SIG-M5 treated with dmso at 0.1 percent for 504 hours (cell line): ENCODE measurements at regions not wholly inside any gene's neighbourhood (a gene's known extent, or its start where the extent isn't known, plus 50 kb on each side); places are given as distances from the start of the nearest gene placed in this dataset.

Source experiments
- DNase-seq: peaks from one replicate; lab custom pipeline; 2025; ENCODE audit not compliant: unreplicated experiment; lab: John Stamatoyannopoulos, UW

DNA sequence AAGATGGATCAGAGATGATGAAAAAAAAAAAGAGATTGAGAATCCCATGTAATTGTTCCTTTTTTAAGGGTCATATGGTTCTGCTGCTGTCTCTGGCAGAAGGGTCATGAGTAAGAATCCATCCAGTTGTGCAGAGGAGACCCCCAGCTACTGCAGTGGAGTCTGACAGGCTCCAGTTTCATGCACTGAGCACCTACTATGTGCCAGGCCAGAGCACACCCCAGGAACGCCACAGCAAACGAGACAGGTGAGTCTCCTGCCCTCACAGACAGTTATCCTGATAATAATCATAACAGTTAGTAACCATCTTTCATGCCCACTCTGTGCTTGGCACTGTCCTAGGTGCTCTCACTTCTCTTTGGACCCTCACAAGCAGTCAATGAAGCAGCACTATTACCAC, 420.0 kb downstream of the MATN1 start:
- DNase-seq = no peak

DNA sequence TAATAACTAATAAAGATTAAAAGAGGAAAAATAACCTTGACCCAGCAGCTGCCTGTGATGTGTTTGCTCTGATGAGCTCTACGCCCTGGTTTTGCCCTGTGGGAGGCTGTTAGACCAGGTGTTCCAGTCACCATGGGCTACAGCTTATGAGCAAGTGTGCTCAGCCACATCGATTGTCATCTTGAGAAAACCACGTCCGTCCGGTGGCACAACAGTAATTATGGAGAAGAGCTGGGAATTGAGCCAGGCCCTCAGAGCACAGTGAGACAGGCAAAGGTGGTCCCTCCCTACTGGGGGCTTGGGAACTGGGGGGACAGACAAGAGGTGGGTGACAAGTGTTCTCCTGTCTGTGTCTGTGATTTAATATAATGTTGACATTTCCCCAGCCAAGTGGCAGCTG, 420.5 kb downstream of the MATN1 start:
- no peak for DNase-seq

DNA sequence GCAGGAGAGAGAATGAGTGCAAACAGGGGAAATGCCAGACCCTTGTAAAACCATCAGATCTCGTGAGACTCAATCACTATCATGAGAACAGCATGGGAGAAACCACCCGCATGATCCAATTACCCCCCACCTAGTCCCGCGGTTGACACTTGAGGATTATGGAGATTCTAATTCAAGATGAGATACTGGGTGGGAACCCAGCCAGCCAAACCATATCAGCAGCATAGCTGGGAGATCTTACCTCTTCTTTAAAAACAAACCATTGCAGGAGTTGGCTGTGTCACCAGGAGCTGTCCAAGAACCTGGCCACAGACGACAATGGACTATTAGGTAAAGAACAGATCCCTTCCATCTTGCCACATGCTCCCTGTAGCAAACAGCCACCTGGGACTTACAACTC, 422.7 kb downstream of the MATN1 start:
- no peak for DNase-seq

DNA sequence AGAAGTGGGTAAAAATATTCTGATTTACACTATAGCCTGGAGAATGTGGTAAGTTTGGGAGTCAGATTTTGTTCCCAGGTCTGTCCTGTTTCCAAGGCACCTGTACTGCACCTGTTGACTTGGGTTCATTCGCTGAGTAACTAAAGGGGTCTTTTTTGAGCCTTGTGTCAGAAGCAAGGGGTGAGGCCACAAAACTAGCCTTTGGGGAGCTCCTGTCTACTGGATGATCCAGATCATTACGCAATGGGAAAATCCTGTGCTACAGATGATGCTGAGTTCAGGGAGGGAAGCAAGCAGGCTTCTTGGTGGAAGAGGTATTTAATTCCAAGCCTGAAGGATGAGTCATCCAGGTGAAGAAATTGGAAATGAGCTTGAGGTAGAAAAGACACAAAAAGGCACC, 424.0 kb downstream of the MATN1 start:
- no peak for DNase-seq

DNA sequence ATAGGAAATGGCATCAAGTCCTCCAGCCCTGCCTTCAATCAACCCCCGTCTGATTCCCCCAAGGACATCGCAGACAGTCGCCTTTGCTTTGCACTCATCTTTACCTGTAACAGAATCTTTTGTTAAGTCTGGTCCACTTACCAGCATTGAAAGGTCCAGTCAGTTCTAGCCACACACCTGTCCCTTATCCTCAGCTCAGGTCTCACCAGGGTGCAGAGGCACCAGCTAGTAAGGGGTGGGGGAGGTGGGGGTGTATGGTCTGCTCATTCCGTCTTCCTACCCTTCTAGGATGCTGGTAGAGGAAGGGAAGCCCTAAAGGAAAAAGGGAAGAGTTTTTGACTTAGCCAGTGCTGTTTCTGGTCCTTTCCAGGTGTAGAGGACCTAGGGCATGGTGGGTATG, 427.7 kb downstream of the MATN1 start:
- no peak for DNase-seq

DNA sequence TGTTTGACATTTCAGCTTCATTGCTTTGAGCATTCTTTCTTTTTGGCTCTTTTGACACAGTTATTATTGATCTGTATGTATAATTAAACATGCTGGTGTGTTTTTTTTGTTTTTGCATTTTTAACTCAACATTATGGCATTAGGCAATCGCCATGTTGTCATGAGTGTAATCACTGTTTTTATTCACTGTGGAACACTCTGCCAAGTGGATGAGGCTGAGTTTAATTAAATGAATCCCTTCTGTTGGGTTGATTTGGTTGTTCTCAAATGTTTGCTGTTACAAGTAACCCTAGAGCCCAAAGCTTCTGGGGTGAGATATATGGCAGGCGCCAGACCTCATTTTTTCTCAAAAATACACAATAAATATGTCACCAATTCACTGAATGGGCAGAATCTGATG, 428.1 kb downstream of the MATN1 start:
- no peak for DNase-seq

DNA sequence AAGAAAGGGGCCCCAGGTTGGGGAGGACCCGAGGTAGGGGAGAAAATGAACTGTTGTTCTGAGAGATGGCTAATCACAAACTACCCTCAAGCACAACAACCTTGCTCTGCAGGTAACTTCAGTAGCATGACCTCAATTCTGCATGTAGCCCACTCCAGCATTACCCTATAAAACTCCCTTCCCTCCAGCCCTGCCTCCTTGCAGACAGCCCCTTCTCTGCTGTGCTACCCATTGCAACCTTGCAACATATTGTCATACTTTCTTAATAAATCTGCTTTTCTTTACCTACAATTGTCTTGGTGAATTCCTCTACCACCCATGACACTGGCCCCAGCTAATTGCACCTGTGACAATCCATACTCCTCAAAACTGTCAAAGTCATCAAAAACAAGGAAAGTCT, 428.9 kb downstream of the MATN1 start:
- DNase-seq = no peak

DNA sequence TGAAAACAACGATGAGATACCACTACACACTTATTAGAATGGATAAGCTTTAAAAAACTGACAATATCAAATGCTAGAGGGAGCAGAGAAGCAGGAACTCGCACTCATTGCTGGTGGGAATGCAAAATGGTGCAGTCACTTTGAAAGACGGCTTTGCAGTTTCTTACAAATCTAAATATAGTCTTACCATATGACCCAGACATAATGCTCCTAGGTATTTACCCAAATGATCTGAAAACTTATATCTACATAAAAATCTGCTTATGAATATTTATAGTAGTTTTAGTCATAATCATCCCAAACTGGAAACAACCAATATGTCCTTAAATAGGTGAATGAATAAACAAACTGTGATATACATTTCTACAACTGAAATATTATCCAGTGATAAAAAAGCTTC, 430.9 kb downstream of the MATN1 start:
- DNase-seq = no peak

DNA sequence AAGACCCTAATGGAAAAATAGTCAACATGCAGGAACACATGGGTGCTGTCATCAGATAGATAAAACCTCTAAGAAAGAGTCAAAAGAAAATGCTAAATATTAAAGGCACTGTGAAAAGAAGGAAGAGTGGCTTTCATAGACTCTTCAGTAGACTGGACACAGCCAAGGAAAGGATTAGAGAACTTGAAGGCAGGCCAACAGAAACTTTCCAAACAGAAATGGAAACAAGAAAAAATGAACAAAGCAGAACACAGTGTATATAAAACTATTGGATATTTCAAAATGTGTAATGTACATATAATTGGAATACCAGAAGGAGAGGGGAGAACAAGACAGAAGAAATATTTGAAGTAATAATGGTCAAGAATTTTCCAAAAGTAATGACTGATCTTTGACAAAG, 431.9 kb downstream of the MATN1 start:
- no peak for DNase-seq

DNA sequence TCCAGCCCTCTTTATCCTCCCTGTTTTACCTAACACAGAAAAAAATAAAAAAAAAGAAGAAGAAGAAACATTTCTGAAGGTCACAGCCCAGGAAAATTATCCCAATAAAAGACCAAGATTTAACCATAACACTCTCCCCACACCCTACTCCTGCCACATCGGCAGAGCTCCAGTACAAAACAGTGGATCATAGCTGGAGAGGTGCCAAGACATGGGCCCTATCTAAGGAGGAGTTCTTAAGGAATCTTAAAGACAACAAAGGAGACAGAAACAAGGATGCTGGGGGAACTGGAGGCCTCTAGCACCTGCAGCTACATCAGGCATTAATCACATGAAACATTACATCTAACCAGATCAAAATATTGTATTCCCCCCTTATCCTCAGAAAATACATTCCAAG, 432.8 kb downstream of the MATN1 start:
- no peak for DNase-seq

DNA sequence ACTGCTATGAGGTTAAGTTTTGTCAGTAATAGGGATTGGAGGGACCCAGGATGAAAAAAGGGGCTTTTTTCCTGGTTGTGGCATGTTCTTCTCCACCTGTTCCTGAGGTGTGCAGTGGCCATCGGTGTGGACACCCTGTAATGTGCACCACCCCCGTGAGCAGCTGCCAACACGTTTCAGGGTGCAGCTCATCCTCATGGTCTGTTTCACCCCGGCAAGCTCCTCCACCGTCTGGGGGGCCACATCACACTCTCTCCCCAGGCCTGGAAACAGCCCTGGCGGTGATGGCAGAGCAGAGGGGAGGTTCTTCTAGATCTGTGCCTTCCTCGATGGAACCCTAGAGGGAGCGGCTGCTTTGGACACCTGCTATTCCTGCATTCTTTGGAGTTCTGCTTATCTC, 435.4 kb downstream of the MATN1 start:
- no peak for DNase-seq

DNA sequence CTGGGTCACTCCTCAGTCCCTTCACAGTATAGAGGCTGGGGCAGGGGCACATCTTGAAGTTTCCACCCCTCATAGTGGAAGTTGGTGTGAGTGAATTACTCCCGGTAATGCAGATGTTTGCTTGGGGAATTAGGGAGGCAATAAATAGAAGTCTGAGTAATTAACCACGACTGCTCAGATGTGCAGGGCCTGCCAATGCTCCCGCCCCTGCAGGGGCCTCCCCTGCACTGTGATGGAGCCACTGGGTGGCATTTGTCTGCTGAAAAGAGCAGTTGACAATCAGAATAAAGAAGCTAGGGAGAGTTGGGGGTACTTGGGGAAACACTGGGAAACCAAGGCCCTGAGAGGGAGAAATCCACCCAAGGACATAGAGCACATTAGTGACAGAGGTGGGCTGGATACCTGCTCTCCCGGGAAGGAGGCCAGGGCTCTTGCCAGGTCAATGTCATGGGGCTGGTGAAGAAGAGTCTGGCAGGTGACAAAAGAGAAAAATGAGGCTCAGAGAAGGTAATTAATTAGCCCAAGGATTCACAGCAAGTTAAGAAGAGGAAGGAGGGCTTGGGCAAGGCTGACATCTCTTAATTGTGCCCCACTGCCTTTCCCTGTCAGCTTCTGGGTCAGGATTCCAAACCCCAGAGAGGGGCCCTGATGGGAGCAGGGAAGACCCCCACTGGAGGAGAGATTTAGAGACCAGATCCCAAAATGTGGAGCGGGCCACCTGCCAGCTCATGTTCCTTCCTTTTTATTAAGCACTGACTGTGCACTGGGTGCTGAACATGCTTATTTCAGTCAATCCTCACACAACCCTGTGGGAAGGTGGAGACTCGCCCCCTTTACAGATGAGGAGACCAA, 436.2 kb downstream of the MATN1 start:
- DNase-seq = no peak

DNA sequence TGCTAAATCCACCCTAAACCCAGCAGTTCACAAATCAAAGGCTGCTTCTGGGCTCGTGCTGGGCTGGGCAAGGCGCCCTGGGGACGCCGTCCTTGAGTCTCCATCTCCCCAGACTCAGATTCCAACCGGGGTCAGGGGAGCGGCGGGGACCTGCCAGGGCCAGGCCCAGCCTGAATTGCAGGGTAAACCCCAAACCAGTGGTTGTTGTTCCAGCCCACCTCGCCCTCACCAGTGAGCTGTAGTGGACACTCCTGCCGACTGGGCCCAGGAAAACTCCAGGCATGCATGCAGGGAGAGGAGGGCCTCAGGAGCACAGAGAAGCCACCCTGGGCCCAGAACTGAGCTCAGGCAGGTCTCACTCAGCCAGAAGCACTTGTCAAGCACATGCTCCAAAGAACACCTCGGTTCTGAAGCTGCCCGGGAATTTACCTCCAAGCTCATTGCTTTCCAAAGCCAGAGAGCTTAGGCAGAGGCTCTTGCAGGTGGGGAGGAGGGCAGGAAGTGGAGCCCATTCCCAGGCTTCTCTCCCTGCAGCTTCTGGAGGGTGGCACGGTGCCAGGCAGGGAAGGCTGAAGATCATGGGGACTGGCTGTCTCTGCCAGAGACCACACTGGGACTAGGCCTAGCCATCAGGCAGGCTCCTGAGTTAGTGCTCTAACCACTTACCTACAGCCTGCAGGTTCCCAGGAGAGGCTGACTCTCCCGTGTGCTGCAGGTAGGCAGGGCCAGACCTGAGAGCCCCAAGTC, 437.0 kb downstream of the MATN1 start:
- no peak for DNase-seq

DNA sequence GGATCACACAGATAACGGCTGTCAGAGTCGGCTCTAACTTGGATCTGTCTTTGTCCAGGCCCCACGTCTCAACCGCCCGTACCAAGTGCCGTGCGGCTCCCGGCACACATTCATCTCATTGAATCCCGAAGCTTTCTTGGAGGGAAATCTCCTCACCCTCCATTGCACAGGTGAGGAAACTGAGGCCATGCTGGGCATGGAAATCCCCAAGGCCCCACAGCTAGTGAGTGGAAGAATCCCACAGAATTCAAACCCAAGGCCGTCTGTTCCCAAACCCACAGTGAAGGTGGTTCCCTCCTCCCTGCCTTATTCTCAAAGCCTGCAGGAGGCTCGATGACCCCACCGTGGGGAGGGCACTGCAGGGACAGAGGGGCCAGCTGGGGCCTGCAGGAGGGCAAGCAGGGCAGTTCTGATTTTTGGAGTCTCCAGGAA, 437.9 kb downstream of the MATN1 start:
- no peak for DNase-seq

DNA sequence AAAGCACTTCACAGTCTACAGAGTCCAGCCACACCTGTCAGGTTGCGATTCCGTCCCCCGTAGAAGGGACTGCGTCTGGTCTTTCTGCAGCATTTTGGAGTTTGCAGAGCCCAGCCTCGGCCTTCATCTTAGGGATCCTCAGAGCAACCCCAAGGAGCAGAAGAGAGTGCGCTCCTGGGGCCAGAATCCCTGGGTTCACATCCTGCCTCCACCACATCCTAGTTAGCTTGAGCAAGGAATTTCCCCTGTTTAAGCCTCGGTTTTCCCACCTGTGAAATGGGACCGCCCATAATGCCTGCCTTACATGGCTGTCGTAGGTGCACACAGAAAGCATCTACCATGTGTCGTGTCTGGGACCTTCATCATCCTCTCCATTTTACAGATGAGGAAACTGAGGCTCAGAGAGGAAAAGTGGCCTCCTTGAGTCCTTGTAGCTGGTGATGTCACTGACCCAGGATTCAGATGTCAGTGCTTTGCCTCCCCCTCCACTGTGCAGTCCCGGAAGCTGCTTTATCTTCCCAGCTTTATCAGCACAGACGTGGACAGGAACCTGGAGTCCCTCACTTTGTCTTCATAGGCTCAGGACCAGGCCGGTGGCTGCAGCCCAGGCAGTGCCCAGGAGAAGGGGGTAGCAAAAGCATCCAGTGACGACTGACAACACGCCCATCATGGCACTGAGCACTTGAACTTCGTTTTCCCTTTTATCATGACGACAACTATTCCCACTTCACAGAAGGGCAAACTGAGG, 438.5 kb downstream of the MATN1 start:
- no peak for DNase-seq

DNA sequence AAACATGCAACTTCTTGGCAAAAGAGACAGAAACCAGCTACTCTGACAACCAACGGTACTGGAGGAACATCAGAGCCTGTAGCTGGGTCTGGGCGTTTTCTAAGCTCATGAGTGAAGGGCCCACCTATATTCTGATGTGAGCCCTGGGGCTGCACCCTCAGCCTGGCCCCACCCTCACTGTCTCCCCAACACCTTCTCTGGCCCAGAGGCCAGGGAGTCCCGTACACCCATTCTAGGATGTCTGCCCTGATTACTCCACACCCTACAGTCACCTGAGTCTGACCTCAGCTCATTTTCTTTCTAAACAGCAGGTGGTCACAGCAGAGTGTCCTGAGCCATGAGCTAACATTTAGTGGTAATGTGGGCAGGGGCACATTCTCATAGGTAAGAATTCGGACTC, 439.2 kb downstream of the MATN1 start:
- no peak for DNase-seq

DNA sequence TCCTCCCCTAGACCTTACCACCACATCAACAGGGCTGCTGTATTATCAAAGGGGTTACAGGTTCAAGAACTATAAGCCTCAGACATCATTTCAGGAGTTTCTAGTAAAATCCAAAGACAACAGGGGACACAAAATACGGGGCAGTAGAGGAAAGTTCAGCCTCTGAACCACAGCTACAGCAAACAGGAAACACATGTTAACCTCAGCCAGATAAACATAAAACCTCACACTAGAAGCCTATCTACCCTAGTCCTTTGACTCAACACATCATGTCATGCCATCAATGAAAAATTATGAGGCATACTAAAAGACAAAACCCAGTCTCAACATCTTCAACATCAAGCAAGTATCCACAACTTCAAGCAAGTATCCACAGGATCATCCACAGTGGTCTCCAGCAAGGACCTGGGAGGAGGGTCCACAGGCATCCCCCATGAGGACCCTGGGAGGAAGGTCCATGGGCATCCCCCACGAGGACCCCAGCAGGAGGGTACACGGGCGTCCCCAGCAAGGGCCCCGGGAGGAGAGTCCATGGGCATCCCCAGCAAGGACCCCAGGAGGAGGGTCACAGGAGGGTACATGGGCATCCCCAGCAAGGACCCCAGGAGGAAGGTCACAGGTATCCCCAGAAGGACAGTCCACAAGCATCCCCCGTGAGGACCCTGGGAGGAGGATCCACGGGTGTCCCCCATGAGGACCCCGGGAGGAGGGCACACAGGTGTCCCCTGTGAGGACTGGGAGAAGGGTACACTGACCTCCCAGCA, 440.0 kb downstream of the MATN1 start:
- DNase-seq = no peak

DNA sequence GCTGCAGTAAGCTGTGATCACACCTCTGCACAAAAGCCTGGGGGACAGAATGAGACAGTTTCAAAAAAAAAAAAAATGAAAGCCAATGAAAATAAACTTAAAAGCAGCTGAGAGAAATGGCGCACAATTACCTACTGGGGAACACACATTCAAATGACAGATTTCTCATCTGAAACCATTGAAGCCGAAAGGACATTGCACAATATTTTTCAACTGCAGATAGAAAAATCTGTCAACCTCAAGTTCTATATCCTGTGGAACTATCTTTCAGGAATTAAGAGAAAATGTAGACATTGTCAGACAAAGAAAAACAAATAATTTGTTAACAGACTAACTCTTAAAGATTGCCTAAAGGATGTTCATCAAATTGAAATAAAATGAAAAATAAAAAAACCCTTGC, 442.8 kb downstream of the MATN1 start:
- no peak for DNase-seq

DNA sequence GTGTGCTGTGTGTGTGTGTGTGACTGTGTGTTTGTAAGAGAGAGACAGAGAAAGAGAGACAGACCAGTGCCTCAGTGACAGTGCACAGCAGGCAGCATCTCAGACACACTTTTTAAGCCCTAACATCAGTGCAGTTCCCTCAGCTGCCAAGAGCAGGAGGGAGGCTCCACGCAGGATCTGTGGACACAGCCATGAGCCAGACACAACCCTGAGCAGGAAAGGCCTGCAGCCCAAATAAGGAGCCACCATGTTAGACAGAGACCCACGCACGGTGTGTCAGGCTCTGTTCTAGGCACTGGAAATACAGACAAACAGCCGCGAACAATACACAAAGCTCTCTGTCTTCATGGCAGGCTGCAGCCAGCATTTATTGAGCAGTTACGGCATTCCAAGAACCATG, 445.5 kb downstream of the MATN1 start:
- no peak for DNase-seq

DNA sequence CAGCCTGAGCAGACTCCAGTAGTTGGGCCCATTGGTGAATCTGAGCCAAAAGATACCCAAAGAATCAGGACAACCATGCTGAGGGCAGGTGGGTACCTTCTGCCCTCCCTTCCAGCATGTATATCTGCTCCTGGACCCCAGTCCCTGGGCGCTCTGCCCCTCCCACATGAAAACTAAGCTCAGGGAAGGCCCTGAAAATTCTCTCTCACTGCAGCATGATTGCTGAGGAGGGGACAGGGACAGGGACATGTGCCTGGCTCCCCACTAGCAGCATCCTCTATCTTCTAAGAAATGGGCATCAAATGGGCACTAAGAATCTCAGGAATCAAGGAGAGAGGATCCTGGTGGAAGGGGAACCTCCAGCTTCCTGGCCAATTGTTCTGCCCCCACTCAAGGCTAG, 446.0 kb downstream of the MATN1 start:
- no peak for DNase-seq
